ENCODE measurements at regions not wholly inside any gene's neighbourhood (a gene's known extent, or its start where the extent isn't known, plus 50 kb on each side); places are given as distances from the start of the nearest gene placed in this dataset.
"Not testable (repeated sequence)": the region's sequence is repeated elsewhere in the genome, so short reads cannot be mapped to it uniquely, and the experiment has no call there.

- Histone ChIP-seq H3K36me3 (ENCODE audit: control insufficient read depth, insufficient read depth, low read length) (no peaks in the 10 kb centered on the region), H3K27ac (ENCODE audit: low read length) (no peak overlapping the region), H3K9me3 (ENCODE audit: control insufficient read depth, low read depth, low read length) (no peaks in the 10 kb centered on the region), H3K27me3 (ENCODE audit: control insufficient read depth, insufficient read depth, low read length) (no peaks in the 10 kb centered on the region), H3K4me1 (ENCODE audit: control insufficient read depth, insufficient read depth, low read length) (no peaks in the 10 kb centered on the region), H3K4me3 (ENCODE audit: low read length) (no peak overlapping the region)
- 100% methylated on average over 1 of the region's 5 CpGs for WGBS (ENCODE audit: insufficient coverage, low lambda C conversion rate)
- no peak for DNase-seq
These were observed 610.3 kb upstream of the AADAT start for GRCh38 chr4:170700064-170700463.

DNA sequence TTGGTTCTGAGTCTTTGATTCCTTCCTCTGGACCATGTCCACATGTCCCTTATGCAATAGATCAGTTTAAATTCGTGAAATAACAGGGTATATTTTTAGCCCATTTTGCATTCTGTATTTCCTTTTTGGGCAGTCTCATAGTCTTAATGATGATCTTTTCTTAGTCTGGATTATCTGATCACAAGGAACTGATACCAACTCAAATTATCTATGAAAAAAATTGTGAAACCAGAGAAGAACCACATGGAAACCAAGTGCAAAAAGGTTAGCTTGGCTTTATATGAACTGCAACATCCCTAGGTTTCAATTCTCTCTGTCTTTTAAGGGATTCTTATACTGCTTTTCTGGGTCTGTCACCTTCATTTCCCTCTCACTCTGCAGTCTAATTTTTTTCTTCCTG, 608.6 kb upstream of the AADAT start:
- 80% methylated on average over 1 of the region's 1 CpG for WGBS (ENCODE audit: insufficient coverage, low lambda C conversion rate)
- no peaks in the 10 kb centered on the region for H3K4me1 ChIP-seq (ENCODE audit: control insufficient read depth, insufficient read depth, low read length)
- H3K9me3 ChIP-seq (ENCODE audit: control insufficient read depth, low read depth, low read length), result no peaks in the 10 kb centered on the region
- no peak for DNase-seq
- no peak overlapping the region for H3K27ac ChIP-seq (ENCODE audit: low read length)
- no peaks in the 10 kb centered on the region for H3K36me3 ChIP-seq (ENCODE audit: control insufficient read depth, insufficient read depth, low read length)
- H3K27me3 ChIP-seq (ENCODE audit: control insufficient read depth, insufficient read depth, low read length), result no peaks in the 10 kb centered on the region
- no peak overlapping the region for H3K4me3 ChIP-seq (ENCODE audit: low read length)

DNA sequence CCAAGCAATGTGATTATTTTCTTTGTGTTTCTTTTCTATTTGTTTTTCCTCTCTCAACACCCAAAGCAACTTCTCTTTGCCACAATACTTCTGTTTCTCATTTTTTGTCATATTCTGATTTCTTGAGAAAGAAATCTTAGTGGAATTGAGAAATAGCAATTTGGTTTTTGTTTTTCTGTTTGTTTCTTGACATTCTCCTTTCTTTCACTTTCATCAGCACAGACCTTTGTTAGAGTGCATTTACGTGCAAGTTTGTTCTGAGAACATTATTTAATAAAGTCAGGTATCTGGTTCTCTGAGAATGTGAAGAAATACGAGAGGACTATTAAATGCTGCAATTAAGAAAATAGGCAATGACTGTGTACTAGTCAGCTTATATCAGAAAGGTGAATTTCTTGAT, 608.1 kb upstream of the AADAT start:
- no peak overlapping the region for H3K4me3 ChIP-seq (ENCODE audit: low read length)
- WGBS (ENCODE audit: insufficient coverage, low lambda C conversion rate), result no CpG with 5 or more reads among the region's 2 CpGs
- no peak for DNase-seq
- H3K27me3 ChIP-seq (ENCODE audit: control insufficient read depth, insufficient read depth, low read length), result no peaks in the 10 kb centered on the region
- no peaks in the 10 kb centered on the region for H3K9me3 ChIP-seq (ENCODE audit: control insufficient read depth, low read depth, low read length)
- H3K36me3 ChIP-seq (ENCODE audit: control insufficient read depth, insufficient read depth, low read length), result no peaks in the 10 kb centered on the region
- H3K4me1 ChIP-seq (ENCODE audit: control insufficient read depth, insufficient read depth, low read length), result no peaks in the 10 kb centered on the region
- H3K27ac ChIP-seq (ENCODE audit: low read length), result no peak overlapping the region

- DNase-seq, result peak in 1 of 2 donors; percentile 11
- no peak overlapping the region for H3K27ac ChIP-seq (ENCODE audit: low read length)
- H3K9me3 ChIP-seq (ENCODE audit: control insufficient read depth, low read depth, low read length), result no peaks in the 10 kb centered on the region
- H3K36me3 ChIP-seq (ENCODE audit: control insufficient read depth, insufficient read depth, low read length), result no peaks in the 10 kb centered on the region
- no peak overlapping the region for H3K4me3 ChIP-seq (ENCODE audit: low read length)
- H3K4me1 ChIP-seq (ENCODE audit: control insufficient read depth, insufficient read depth, low read length), result no peaks in the 10 kb centered on the region
- H3K27me3 ChIP-seq (ENCODE audit: control insufficient read depth, insufficient read depth, low read length), result no peaks in the 10 kb centered on the region
These were observed 607.3 kb upstream of the AADAT start for GRCh38 chr4:170697045-170697444.

- peaks cover 6% of the 10 kb centered on the region for H3K4me1 ChIP-seq (ENCODE audit: control insufficient read depth, insufficient read depth, low read length)
- no peaks in the 10 kb centered on the region for H3K27me3 ChIP-seq (ENCODE audit: control insufficient read depth, insufficient read depth, low read length)
- DNase-seq, result no peak
- H3K9me3 ChIP-seq (ENCODE audit: control insufficient read depth, low read depth, low read length), result peaks cover 8% of the 10 kb centered on the region
- H3K36me3 ChIP-seq (ENCODE audit: control insufficient read depth, insufficient read depth, low read length), result no peaks in the 10 kb centered on the region
- no peak overlapping the region for H3K4me3 ChIP-seq (ENCODE audit: low read length)
- H3K27ac ChIP-seq (ENCODE audit: low read length), result no peak overlapping the region
These were observed 601.4 kb upstream of the AADAT start for GRCh38 chr4:170691168-170691567.

DNA sequence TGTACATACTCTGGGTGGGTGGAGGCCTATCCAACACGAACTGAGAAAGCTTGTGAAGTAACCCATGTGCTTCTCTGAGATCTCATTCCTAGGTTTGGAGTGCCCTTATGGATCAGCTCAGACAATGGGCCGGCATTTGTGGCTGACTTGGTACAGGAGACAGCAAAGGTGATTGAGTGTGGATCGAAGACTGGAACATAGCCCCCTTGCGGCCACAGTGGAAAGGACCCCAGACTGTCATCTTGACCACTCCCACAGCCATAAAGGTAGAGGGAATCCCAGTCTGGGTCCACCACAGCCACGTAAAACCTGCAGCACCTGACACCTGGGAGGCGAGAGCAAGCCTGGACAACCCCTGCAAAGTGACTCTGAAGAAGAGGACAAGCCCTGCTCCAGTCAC, 598.0 kb upstream of the AADAT start:
- Histone ChIP-seq H3K27ac (ENCODE audit: low read length) (no peak overlapping the region), H3K27me3 (ENCODE audit: control insufficient read depth, insufficient read depth, low read length) (no peaks in the 10 kb centered on the region), H3K36me3 (ENCODE audit: control insufficient read depth, insufficient read depth, low read length) (no peaks in the 10 kb centered on the region), H3K4me1 (ENCODE audit: control insufficient read depth, insufficient read depth, low read length) (peaks cover 6% of the 10 kb centered on the region), H3K4me3 (ENCODE audit: low read length) (no peak overlapping the region), H3K9me3 (ENCODE audit: control insufficient read depth, low read depth, low read length) (peaks cover 8% of the 10 kb centered on the region)
- no CpG with 5 or more reads among the region's 6 CpGs for WGBS (ENCODE audit: insufficient coverage, low lambda C conversion rate)
- DNase-seq, result no peak

DNA sequence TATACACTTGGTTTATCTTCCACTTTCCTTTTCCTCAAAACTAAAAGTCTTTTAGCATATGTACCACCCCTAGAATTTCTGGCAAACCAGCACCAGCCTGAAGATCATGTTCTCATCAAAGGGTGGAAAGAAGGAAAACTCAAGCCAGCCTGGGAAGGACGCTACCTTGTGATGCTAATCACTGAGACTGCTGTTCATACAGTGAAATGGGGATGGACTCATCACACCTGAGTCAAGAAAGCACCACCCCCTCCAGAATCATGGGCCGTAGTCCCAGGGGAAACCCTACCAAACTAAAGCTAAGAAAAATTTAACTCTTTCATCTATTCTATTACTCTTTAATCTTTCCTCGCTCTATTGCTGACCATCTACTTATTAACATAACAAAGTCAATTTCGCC, 595.9 kb upstream of the AADAT start:
- H3K27ac ChIP-seq (ENCODE audit: low read length); H3K36me3 ChIP-seq (ENCODE audit: control insufficient read depth, insufficient read depth, low read length); H3K4me1 ChIP-seq (ENCODE audit: control insufficient read depth, insufficient read depth, low read length); DNase-seq; H3K4me3 ChIP-seq (ENCODE audit: low read length); H3K9me3 ChIP-seq (ENCODE audit: control insufficient read depth, low read depth, low read length); H3K27me3 ChIP-seq (ENCODE audit: control insufficient read depth, insufficient read depth, low read length): not testable (repeated sequence)
- WGBS (ENCODE audit: insufficient coverage, low lambda C conversion rate), result 80% methylated on average over 3 of the region's 4 CpGs

DNA sequence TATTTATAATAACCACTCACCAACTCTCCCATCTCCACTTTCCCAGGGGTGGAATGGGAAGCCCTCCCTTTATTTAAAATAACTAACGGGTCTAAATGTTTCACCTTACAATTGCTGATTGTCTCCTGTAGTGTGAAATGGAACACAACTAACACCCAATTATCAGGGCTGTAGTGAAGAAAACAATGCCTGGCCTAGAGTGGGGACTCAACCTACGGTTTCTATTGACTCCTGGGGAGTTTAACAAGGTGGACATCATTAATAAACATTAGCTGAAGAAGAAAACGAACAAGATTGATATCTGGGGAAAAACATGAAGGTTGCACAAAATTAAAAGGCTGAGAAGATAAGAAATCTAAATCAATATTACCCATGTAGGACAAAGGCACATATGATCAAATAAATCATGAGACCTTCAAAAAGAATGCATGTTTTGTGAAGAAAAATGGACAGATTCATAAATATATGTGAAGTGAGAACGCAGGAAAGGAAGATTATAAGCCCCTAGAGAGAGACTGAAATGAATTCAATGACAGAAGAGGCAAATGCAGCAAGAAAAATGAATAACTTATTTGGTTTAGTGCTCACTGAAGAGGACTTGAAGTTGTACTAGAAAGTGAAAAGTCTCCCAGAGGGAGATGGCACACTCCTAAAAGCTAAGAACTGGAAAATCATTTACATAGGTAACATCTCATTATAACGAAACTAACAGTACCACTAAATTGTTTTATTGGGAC, 593.0 kb upstream of the AADAT start:
- no peaks in the 10 kb centered on the region for H3K9me3 ChIP-seq (ENCODE audit: control insufficient read depth, low read depth, low read length)
- H3K27ac ChIP-seq (ENCODE audit: low read length), result no peak overlapping the region
- no peaks in the 10 kb centered on the region for H3K27me3 ChIP-seq (ENCODE audit: control insufficient read depth, insufficient read depth, low read length)
- H3K4me3 ChIP-seq (ENCODE audit: low read length), result no peak overlapping the region
- no peak for DNase-seq
- no peaks in the 10 kb centered on the region for H3K4me1 ChIP-seq (ENCODE audit: control insufficient read depth, insufficient read depth, low read length)
- 86% methylated on average over 3 of the region's 5 CpGs for WGBS (ENCODE audit: insufficient coverage, low lambda C conversion rate)
- H3K36me3 ChIP-seq (ENCODE audit: control insufficient read depth, insufficient read depth, low read length), result no peaks in the 10 kb centered on the region

GRCh38 chr4:170682087-170682486, 592.3 kb upstream of the AADAT start:
- not testable (repeated sequence) for H3K36me3 ChIP-seq (ENCODE audit: control insufficient read depth, insufficient read depth, low read length); H3K27me3 ChIP-seq (ENCODE audit: control insufficient read depth, insufficient read depth, low read length); DNase-seq; H3K9me3 ChIP-seq (ENCODE audit: control insufficient read depth, low read depth, low read length); H3K4me1 ChIP-seq (ENCODE audit: control insufficient read depth, insufficient read depth, low read length); H3K4me3 ChIP-seq (ENCODE audit: low read length); H3K27ac ChIP-seq (ENCODE audit: low read length)
- WGBS (ENCODE audit: insufficient coverage, low lambda C conversion rate), result 81% methylated on average over 3 of the region's 5 CpGs

GRCh38 chr4:170675568-170676262, 586.0 kb upstream of the AADAT start:
- no CpG with 5 or more reads among the region's 2 CpGs for WGBS (ENCODE audit: insufficient coverage, low lambda C conversion rate)
- H3K27ac ChIP-seq (ENCODE audit: low read length), result no peak overlapping the region

GRCh38 chr4:170674176-170674575, 584.4 kb upstream of the AADAT start:
- H3K27me3 ChIP-seq (ENCODE audit: control insufficient read depth, insufficient read depth, low read length), result no peaks in the 10 kb centered on the region
- no peaks in the 10 kb centered on the region for H3K36me3 ChIP-seq (ENCODE audit: control insufficient read depth, insufficient read depth, low read length)
- H3K9me3 ChIP-seq (ENCODE audit: control insufficient read depth, low read depth, low read length), result peaks cover 3% of the 10 kb centered on the region
- DNase-seq, result no peak
- WGBS (ENCODE audit: insufficient coverage, low lambda C conversion rate), result 83% methylated on average over 1 of the region's 1 CpG
- no peaks in the 10 kb centered on the region for H3K4me1 ChIP-seq (ENCODE audit: control insufficient read depth, insufficient read depth, low read length)
- H3K4me3 ChIP-seq (ENCODE audit: low read length), result no peak overlapping the region
- no peak overlapping the region for H3K27ac ChIP-seq (ENCODE audit: low read length)

More at GRCh38 chr4:170675568-170676262, 586.0 kb upstream of the AADAT start:
- H3K4me1 ChIP-seq (ENCODE audit: control insufficient read depth, insufficient read depth, low read length), result no peaks in the 10 kb centered on the region
- peaks cover 3% of the 10 kb centered on the region for H3K9me3 ChIP-seq (ENCODE audit: control insufficient read depth, low read depth, low read length)
- H3K27me3 ChIP-seq (ENCODE audit: control insufficient read depth, insufficient read depth, low read length), result no peaks in the 10 kb centered on the region
- DNase-seq, result no peak
- H3K4me3 ChIP-seq (ENCODE audit: low read length), result no peak overlapping the region
- H3K36me3 ChIP-seq (ENCODE audit: control insufficient read depth, insufficient read depth, low read length), result no peaks in the 10 kb centered on the region
